Sigmoid colon (tissue), 6 donors: ENCODE measurements at regions not wholly inside any gene's neighbourhood (a gene's known extent, or its start where the extent isn't known, plus 50 kb on each side); places are given as distances from the start of the nearest gene placed in this dataset.
"Not testable (repeated sequence)": the region's sequence is repeated elsewhere in the genome, so short reads cannot be mapped to it uniquely, and the experiment has no call there.

Experiments used
- DNase-seq: peaks from one replicate; pipeline ENCODE4 v3.0.0-alpha.2; 2019
- H3K27ac ChIP-seq, 4 donors: fragments of 200-600 bp; sonication (generic); one replicate each; pipeline ENCODE4 v1.5.1; 2016 to 2019; ENCODE audit warnings: mild to moderate bottlenecking in 1 of 4
- H3K27me3 ChIP-seq, 3 donors: fragments of 200-600 bp; sonication (generic); one replicate each; pipeline ENCODE4 v1.5.1; 2019; ENCODE audit warnings: mild to moderate bottlenecking in 1 of 3
- H3K36me3 ChIP-seq, 4 donors: fragments of 200-600 bp; sonication (generic); one replicate each; pipeline ENCODE4 v1.5.1; 2016 to 2019
- H3K4me1 ChIP-seq, 4 donors: fragments of 200-600 bp; sonication (generic); one replicate each; pipeline ENCODE4 v1.5.1; 2017 to 2019
- H3K4me3 ChIP-seq, 4 donors: fragments of 200-600 bp; sonication (generic); one replicate each; pipeline ENCODE4 v1.5.1; 2017 to 2019; ENCODE audit warnings: mild to moderate bottlenecking in 2 of 4, moderate library complexity in 1 of 4
- H3K9me3 ChIP-seq, 4 donors: fragments of 200-600 bp in 3 of 4; sonication (generic) in 3 of 4; one replicate each; pipeline versions ENCODE4 v1.5.1 to v1.6.1; 2013 to 2019
- EP300 ChIP-seq, 4 donors: sonication (generic); formaldehyde crosslinking; IDR thresholded peaks; one replicate each; pipeline ENCODE4 v1.6.1; 2017; ENCODE audit warnings: antibody characterized with exemption in 4 of 4
- POLR2A ChIP-seq, 2 donors: fragments of 450-650 bp; IDR thresholded peaks; one replicate each; pipeline ENCODE4 v1.6.1; 2016; ENCODE audit warnings: antibody characterized with exemption in 2 of 2, mild to moderate bottlenecking in 2 of 2, moderate library complexity in 2 of 2
- POLR2AphosphoS5 ChIP-seq, 4 donors: sonication (generic); formaldehyde crosslinking; IDR thresholded peaks; one replicate each; pipeline ENCODE4 v1.6.1; 2017; ENCODE audit warnings: antibody characterized with exemption in 4 of 4
- WGBS, 2 donors: extraction: QIAGEN DNeasy Blood & Tissue Kit; methylation state at CpG; one replicate each; pipeline ENCODE4 v1.1.7; 2013; 5-methylcytosine and 5-hydroxymethylcytosine counted together
- intact Hi-C: fragments of 100-400 bp; cut with DNase I; formaldehyde crosslinking; loops from one replicate; pipeline ENCODE4 v1.15.1; 2023
- TF ChIP-seq, protein P1 (sequence below), 4 experiments: fragments of 450-650 bp in 3 of 4; fragments of 200-600 bp in 1 of 4; IDR thresholded peaks; one replicate each; pipeline ENCODE4 v1.5.1; 2016 to 2019; ENCODE audit warnings: antibody characterized with exemption in 4 of 4, mild to moderate bottlenecking in 3 of 4, moderate library complexity in 2 of 4
- donor health status: healthy with polysubstance abuse.
- donor health status: healthy.

- Histone ChIP-seq H3K9me3 (no peaks in the 10 kb centered on the region), H3K4me3 (no peak overlapping the region), H3K27ac (no peak overlapping the region), H3K4me1 (peaks cover 0 to 11% (median 8%) of the 10 kb centered on the region in 4 donors), H3K36me3 (no peaks in the 10 kb centered on the region), H3K27me3 (no peaks in the 10 kb centered on the region)
- intact Hi-C loops = no loop called here
- TF ChIP-seq EP300 (IDR thresholded peaks at IDR 0.05) (no peak), POLR2AphosphoS5 (IDR thresholded peaks at IDR 0.05) (no peak), POLR2A (IDR thresholded peaks at IDR 0.05) (no peak)
- TF ChIP-seq, protein P1, sequence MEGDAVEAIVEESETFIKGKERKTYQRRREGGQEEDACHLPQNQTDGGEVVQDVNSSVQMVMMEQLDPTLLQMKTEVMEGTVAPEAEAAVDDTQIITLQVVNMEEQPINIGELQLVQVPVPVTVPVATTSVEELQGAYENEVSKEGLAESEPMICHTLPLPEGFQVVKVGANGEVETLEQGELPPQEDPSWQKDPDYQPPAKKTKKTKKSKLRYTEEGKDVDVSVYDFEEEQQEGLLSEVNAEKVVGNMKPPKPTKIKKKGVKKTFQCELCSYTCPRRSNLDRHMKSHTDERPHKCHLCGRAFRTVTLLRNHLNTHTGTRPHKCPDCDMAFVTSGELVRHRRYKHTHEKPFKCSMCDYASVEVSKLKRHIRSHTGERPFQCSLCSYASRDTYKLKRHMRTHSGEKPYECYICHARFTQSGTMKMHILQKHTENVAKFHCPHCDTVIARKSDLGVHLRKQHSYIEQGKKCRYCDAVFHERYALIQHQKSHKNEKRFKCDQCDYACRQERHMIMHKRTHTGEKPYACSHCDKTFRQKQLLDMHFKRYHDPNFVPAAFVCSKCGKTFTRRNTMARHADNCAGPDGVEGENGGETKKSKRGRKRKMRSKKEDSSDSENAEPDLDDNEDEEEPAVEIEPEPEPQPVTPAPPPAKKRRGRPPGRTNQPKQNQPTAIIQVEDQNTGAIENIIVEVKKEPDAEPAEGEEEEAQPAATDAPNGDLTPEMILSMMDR (IDR thresholded peaks at IDR 0.05) = no peak
- 61 to 84% methylated on average over 2 of the region's 2 CpGs for WGBS, 2 donors
- DNase-seq = no peak
Measured at GRCh38 chr12:67889931-67890330, 99.3 kb upstream of the IFNG-AS1 start.

DNA sequence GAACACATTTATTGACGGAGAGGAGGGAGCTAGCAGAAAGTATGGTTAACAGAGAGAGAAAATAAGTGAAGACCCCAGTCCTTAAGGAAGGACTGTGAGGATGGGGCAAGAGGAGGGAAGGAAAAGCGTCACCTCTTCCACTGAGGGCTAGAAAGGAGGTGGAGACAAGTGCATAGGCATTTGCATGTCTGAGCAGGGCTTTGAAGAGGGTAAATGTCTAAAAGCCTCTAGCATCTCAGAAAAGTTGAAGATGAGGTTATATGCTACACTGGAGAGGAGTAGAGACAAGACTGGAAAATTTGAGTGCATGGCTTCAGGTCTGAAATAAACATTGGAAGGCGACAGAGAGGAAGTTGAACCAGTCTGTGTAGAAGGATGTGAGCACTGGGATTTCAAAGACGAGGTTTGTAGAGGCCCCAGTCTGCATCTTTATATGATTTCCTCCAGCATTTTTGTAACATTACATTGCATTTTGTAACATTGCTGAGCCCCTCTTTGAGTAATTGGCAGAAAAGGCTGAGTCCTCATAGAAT, 98.5 kb upstream of the IFNG-AS1 start:
- no peaks in the 10 kb centered on the region for H3K36me3 ChIP-seq
- intact Hi-C loops = no loop called here
- no peaks in the 10 kb centered on the region for H3K9me3 ChIP-seq
- no peaks in the 10 kb centered on the region for H3K27me3 ChIP-seq
- H3K4me1 ChIP-seq = peaks cover 0 to 6% (median under 1%) of the 10 kb centered on the region in 4 donors
- no peak for TF ChIP-seq POLR2AphosphoS5 (IDR thresholded peaks at IDR 0.05)
- no peak for TF ChIP-seq POLR2A (IDR thresholded peaks at IDR 0.05)
- TF ChIP-seq EP300 (IDR thresholded peaks at IDR 0.05) = no peak
- TF ChIP-seq, protein P1 (IDR thresholded peaks at IDR 0.05) = no peak
- H3K27ac ChIP-seq = no peak overlapping the region
- DNase-seq = no peak
- no peak overlapping the region for H3K4me3 ChIP-seq
- 67 to 82% methylated on average over 4 of the region's 4 CpGs for WGBS, 2 donors

- WGBS, 2 donors = 61 to 89% methylated on average over 3 of the region's 3 CpGs
- DNase-seq = no peak
- intact Hi-C loops = no loop called here
Measured at GRCh38 chr12:67891596-67891995, 97.7 kb upstream of the IFNG-AS1 start.

DNA sequence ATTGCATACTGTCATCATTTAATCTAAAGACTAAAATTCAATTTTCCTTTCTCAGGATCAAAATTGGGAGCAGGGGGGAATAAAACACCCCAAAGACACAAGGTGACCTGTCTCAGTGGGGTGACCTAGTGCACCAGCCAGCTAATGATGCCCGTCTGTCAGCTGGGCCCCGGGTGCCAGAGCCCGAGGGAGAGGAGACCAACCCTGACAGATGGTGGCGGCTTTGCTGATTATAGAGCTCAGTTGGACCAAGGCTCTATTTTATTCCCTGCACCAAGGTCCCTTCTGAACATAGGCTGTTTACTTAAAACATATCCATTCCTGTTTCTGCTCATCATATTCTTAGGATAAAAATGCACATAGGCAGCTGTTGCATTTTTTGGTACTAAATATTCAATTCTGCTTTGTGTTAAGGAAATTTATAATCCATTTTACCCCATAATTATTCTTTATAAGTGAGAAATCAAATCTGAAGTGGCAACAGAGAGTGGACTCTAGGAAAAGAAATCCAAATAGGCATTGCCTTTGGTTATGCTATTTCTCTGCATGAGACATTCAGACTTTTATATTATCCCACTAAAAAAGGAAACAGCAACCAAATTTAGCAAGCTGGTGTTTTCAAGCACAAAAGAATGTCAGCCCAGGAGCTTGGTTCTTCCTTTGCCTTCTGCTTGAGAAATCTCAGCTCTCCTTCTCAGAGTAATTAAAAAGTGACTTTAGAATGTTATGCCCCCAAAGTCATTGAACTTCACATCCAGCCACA, 96.8 kb upstream of the IFNG-AS1 start:
- intact Hi-C loops = no loop called here
- Histone ChIP-seq H3K4me1 (peaks cover 0 to 6% (median 0%) of the 10 kb centered on the region in 4 donors), H3K27ac (peak overlapping the region in 2 of 4 donors; percentile 27 to 38), H3K9me3 (peaks cover 0 to under 1% (median 0%) of the 10 kb centered on the region in 4 donors), H3K4me3 (no peak overlapping the region), H3K27me3 (no peaks in the 10 kb centered on the region), H3K36me3 (no peaks in the 10 kb centered on the region)
- no peak for DNase-seq
- no peak for TF ChIP-seq POLR2A (IDR thresholded peaks at IDR 0.05)
- no peak for TF ChIP-seq EP300 (IDR thresholded peaks at IDR 0.05)
- 86 to 88% methylated on average over 4 of the region's 4 CpGs for WGBS, 2 donors

More at GRCh38 chr12:67891596-67891995, 97.7 kb upstream of the IFNG-AS1 start:
- Histone ChIP-seq H3K9me3 (no peaks in the 10 kb centered on the region), H3K4me1 (peaks cover 0 to 6% (median 0%) of the 10 kb centered on the region in 4 donors), H3K27ac (no peak overlapping the region), H3K36me3 (no peaks in the 10 kb centered on the region), H3K27me3 (no peaks in the 10 kb centered on the region), H3K4me3 (no peak overlapping the region)
- TF ChIP-seq POLR2AphosphoS5 (IDR thresholded peaks at IDR 0.05) (no peak), POLR2A (IDR thresholded peaks at IDR 0.05) (no peak), EP300 (IDR thresholded peaks at IDR 0.05) (no peak)
- TF ChIP-seq, protein P1 (IDR thresholded peaks at IDR 0.05) = no peak

DNA sequence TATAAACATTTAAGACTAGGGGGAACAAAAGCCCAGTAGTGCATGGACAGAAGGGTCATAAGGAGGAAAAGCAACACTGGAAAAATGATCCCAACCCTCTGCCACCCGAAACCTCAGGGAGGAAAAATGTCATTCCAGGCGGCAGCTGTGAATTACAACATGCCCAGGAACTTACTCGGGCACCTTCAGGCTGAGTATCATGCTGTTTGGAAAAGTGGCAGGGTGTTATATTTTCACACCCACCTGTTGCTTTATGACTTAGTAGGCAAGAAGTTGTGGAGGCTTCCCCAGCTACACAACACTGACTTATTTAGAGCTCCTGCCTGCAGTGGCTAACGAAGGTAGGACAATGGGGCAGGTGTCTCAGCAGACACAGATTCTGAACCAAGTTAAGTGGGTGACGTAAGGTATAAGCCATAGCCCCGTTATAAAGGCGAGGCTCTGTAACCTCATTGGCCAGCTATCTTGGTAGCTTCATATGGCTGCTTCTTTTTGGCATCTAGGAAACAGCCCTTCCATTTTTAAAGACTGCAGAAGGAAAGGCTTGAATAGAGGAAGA, 96.1 kb upstream of the IFNG-AS1 start:
- intact Hi-C loops = no loop called here
- TF ChIP-seq, protein P1 (IDR thresholded peaks at IDR 0.05) = no peak
- TF ChIP-seq POLR2AphosphoS5 (IDR thresholded peaks at IDR 0.05) = no peak
- 54 to 76% methylated on average over 7 of the region's 7 CpGs for WGBS, 2 donors

DNA sequence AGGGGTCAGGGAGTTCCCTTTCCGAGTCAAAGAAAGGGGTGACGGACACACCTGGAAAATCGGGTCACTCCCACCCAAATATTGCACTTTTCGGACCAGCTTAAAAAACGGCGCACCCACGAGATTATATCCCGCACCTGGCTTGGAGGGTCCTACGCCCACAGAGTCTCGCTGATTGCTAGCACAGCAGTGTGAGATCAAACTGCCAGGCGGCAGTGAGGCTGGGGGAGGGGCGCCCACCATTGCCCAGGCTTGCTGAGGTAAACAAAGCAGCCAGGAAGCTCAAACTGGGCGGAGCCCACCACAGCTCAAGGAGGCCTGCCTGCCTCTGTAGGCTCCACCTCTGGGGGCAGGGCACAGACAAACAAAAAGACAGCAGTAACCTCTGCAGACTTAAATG, 88.8 kb upstream of the IFNG-AS1 start:
- WGBS, 2 donors = 83 to 84% methylated on average over 13 of the region's 13 CpGs
- H3K27ac ChIP-seq, H3K36me3 ChIP-seq, H3K27me3 ChIP-seq, DNase-seq, H3K4me1 ChIP-seq, H3K9me3 ChIP-seq, H3K4me3 ChIP-seq, intact Hi-C loops: not testable (repeated sequence)

More for the DNA sequence above, 96.1 kb upstream of the IFNG-AS1 start:
- Histone ChIP-seq H3K36me3 (no peaks in the 10 kb centered on the region), H3K9me3 (peaks cover 0 to 1% (median 0%) of the 10 kb centered on the region in 4 donors), H3K4me1 (peaks cover 0 to 6% (median 0%) of the 10 kb centered on the region in 4 donors), H3K4me3 (no peak overlapping the region), H3K27me3 (no peaks in the 10 kb centered on the region), H3K27ac (peak overlapping the region in 2 of 4 donors; percentile 27 to 38)
- no peak for DNase-seq
